Inflammatory macrophage treated with lipopolysaccharide for 1 hour (primary cell): ENCODE measurements at regions not wholly inside any gene's neighbourhood (a gene's known extent, or its start where the extent isn't known, plus 50 kb on each side); places are given as distances from the start of the nearest gene placed in this dataset.
A peak's percentile ranks its signal among the peaks of the same experiment; 100 is the strongest.

Experiments
- DNase-seq, 2 donors: peaks; one replicate each; pipeline ENCODE4 v3.0.0-alpha.2; 2020 to 2022

DNA sequence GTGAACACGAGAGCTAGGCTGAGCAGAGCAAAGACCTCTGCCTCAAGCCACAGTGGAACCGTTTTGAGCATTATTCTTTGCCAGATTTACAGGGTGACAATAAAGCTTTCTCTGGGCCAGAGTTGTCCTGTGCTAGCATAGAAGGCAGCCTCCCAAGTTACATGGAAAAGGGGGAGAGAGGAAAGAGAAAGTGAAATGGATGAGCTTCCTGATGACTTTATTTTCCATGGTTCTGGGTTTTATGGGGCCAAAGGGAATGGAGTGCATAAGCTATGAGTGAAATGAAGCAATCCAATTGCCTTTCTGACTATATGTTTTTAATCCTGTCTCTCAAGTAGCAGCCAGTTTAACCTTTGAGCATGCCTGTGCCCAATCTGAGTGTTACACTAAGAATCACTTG, 428.4 kb downstream of the COG6 start:
- no peak for DNase-seq

- DNase-seq, result no peak
These were observed 429.5 kb downstream of the COG6 start for GRCh38 chr13:40084934-40085333.

- DNase-seq, result no peak
These were observed 431.9 kb downstream of the COG6 start for GRCh38 chr13:40087091-40088002.

GRCh38 chr13:40094056-40094455, 438.6 kb downstream of the COG6 start:
- DNase-seq, result no peak

- DNase-seq, result no peak
These were observed 440.4 kb downstream of the COG6 start for GRCh38 chr13:40095695-40096356.

- no peak for DNase-seq
These were observed 441.0 kb downstream of the COG6 start for GRCh38 chr13:40096357-40096901.

GRCh38 chr13:40098246-40098645, 442.8 kb downstream of the COG6 start:
- no peak for DNase-seq

DNA sequence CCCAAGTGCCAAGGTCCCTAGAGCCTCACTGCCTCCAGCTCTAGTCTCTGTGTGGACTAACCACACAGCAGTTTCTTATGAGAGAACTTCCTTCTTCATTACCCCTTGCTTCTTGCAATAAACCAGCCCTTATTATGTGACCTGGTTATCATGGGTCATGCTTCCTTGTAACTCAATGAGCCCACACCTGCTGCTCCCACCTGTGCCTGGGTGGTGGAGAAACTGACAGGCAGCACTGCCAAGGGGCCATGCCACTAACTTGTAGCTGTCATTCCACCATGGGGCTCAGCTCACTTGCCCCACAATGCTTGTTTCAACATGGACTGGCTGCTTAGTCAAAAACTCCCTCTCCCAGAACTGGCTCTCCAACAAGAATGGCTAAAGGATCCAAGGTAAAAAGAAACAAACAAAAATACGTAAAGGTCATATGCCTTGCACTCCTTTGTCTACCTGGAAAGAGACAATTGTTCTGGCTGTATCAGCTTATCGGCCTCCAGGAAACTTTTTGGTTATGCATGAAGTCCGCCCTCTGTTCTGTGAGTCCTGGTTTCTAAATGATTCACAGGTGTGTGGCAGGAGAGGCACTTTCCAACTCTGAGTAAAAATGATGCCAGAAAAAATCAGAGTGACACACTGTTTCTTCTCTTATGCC, 446.4 kb downstream of the COG6 start:
- DNase-seq, result no peak

DNA sequence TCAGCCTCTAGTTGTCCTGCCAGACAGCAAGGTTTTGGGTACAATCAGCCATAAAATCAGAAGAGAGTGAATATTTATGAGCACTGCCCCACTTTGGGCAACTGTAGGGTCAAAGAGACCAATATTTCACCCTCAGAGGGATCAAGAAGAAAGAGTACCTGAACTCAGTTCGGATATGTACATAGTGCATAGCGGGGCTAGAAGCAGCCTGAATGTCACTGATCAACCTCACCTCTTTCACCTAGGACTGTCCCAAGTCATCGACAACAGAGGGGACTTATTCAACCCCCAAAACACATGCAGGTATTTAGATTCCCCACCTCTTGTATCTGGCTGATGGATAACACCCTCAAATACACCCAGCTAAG, 446.9 kb downstream of the COG6 start:
- no peak for DNase-seq

DNA sequence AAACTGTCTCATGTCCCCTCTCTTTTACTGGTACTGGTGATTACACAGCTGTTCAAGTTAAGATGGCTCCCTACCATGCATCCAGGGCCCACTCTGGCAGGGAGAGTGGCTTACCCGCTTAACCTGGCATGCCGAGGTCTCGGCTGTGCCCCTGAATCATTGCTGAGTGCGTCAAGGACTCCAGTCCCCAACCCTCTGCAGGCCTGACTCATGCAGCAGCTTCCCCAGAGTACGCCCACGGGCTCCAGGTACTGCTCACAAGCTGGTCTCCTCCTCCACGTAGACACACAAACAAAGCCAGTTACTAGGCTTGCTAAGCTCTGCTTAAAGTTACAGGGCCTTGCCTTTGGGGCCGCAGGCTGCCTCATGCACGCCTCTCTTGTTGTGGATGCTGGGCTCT, 447.4 kb downstream of the COG6 start:
- DNase-seq, result no peak

DNA sequence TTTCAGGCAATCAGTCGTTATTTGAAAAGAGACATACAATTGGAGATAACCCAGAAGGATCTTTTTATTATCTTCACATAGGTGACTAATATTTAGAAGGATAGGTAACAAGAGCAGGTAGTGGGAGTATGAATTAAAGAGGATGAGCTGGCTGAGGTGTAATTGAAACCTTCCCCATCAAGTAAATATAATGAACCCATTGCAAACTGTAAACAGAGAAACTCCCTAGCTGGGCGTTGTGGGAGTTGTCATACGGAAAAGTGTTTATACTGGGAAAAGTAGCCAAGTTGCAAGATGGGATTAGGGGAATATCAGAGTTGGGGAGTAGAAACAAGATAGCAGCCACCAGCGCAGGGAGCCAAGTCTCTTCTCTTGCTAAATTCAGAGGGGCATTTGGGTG, 448.4 kb downstream of the COG6 start:
- DNase-seq, result no peak

GRCh38 chr13:40105231-40105630, 449.8 kb downstream of the COG6 start:
- DNase-seq, result no peak

GRCh38 chr13:40109351-40109844, 453.9 kb downstream of the COG6 start:
- peak; percentile 67 to 74 for DNase-seq

DNA sequence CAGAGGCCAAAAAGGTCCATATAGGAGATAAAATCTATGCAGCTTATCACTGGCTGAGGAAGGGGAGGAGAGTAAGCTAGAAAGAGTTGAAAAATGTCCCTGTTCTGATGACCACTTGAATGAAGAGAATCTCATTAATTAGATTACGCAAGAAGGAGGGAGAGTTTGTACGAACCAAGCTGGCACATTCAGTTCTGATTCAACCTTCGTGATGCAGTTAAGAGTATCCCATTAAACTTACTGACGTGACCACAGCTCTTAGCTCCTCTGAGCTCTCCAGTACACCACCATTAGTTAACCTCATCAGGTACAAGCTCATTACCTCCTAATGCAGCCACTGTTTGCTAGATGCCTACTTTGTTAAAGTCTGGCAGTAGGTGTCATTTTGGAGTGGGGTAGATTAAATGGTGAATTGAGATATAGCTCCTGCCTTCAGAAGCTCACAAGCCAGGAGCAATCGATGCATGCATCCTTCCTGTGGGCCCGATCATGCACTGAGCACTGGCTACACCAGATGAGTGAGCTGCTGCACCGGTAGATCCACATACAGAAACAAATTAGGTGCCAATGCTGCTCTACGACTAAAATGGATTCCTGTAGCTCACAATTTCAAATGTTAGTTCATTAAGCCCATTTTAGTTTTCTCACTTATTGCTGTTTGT, 458.3 kb downstream of the COG6 start:
- DNase-seq, result no peak

DNA sequence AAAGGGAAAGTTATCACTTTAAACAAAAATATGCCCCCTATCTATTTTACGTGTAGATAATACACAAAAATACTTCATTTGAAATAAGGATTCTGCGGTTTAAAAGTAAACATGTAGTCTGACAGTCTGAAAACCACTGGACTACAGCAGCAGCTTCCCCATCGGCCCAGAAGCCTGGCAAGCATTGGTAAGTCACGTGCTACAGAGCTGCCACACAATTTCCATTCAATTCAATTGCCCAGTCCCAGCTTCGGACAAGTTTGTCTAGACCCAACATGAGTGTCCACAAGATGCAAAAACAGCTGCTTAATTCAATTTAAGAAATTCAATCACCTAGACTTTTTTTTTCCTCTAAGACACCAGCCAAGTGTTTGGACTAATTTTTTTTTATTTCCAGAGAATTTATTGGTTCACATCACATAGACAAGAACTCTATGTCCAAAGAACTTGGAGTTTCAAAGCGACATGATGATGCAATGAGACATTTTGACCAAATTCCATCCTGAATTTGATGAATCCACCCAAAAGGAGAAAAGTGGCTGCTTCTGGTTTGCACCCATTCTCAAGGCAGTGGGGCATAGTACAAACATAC, 458.9 kb downstream of the COG6 start:
- DNase-seq, result no peak

GRCh38 chr13:40115426-40115825, 460.0 kb downstream of the COG6 start:
- no peak for DNase-seq

DNA sequence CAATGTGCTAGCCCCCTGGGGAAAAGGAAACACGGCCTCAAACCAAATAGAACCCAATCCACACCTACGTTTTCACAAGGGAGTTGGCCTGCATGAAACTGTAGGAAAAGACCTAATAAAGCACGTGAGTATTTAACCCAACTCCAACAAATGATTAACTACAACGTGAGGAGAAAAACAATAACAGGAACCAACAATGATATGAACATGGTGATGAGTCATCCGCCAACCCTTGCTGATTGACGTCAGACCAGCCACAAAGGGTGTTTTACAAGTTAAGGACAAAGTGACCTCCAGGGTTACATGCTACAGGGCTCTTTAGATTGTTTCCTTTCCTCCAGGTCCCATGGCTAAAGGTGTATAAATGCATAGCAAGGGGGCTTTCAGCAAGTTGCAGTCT, 460.5 kb downstream of the COG6 start:
- DNase-seq, result peak; percentile 74 to 85

DNA sequence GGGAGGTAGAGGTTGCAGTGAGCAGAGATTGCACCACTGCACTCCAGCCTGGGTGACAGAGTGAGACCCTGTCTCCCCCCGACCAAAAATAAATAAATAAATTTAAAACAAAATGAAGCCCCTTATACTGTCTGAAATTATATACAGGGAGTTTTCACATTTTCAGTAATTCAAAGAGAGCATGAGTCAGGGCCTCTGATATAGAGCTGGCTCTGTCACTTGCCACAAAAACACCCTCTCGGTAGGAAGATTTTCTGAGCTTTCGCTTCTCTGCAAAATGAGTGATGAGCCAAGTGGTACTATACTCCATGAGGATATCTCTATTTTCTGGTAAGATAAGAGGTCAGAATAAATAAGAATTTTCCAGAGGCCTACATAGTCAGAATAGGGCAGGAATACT, 462.9 kb downstream of the COG6 start:
- no peak for DNase-seq

- no peak for DNase-seq
These were observed 464.4 kb downstream of the COG6 start for GRCh38 chr13:40119852-40120251.

DNA sequence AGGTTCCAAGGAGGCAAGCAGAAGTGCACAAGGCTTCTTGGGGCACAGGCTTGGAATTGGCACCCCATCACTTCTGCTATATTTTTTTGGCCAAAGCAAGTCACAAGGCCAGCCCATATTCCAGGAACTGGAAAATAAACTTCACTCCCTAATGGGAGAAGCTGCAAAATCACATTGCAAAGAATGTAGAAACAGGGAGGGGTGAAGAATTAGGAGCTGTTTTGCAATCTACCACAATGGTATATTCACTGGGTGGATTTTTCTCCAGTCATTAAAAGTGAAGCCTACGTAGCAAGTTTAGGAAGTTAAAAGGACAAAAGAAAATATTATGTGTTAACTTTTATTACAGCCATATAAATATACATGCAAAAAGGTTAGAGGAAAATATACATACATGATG, 464.8 kb downstream of the COG6 start:
- peak in 1 of 2 donors; percentile 19 for DNase-seq

DNA sequence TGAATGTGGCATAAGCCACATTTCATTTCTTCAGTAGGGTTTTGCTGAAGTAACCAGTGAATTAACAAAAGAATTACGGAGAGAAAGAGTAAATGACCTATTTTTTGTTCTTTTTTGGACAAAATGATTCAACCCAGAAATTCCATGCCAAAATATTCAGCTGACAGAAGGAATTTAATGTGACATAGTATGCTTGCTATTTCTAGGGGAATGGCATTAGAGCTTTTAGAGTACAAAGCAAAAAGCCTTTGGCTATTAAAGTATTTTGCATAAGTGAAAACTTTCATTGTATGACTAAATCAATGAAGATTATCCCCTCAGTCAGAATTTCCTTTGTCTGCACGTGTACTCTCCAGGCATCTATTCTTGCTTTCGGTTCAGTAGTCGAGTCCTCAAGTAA, 465.3 kb downstream of the COG6 start:
- no peak for DNase-seq

- DNase-seq, result no peak
These were observed 466.3 kb downstream of the COG6 start for GRCh38 chr13:40121722-40122121.
